OCI-LY1 (cell line): ENCODE measurements at regions not wholly inside any gene's neighbourhood (a gene's known extent, or its start where the extent isn't known, plus 50 kb on each side); places are given as distances from the start of the nearest gene placed in this dataset.

Experiments
- H2AFZ ChIP-seq: fragments of 200-600 bp; sonication (generic), shearing (Covaris generic); 2 replicates; pipeline ENCODE4 v1.6.0; 2014; ENCODE audit warnings: antibody characterized with exemption, mild to moderate bottlenecking, low read length
- H3F3A ChIP-seq: fragments of 200-600 bp; sonication (generic), shearing (Covaris generic); 2 replicates; pipeline ENCODE4 v1.6.0; 2014; ENCODE audit warnings: mild to moderate bottlenecking, antibody characterized with exemption, low read length, moderate library complexity; ENCODE audit not compliant: insufficient read depth
- H3K27ac ChIP-seq: fragments of 200-600 bp; sonication (generic); 2 replicates; pipeline ENCODE4 v1.5.1; 2014; ENCODE audit warnings: low read length, mixed run types, mild to moderate bottlenecking, low read depth; ENCODE audit not compliant: poor library complexity, severe bottlenecking
- H3K27me3 ChIP-seq: fragments of 200-600 bp; sonication (generic); 2 replicates; pipeline ENCODE4 v1.6.0; 2014; ENCODE audit warnings: antibody characterized with exemption, mild to moderate bottlenecking, low read length, moderate library complexity; ENCODE audit not compliant: insufficient read depth
- H3K36me3 ChIP-seq: fragments of 200-600 bp; sonication (generic); 2 replicates; pipeline ENCODE4 v1.6.1; 2014; ENCODE audit warnings: mild to moderate bottlenecking, antibody characterized with exemption, low read length, moderate library complexity, mixed read lengths; ENCODE audit not compliant: insufficient read depth
- H3K4me1 ChIP-seq: fragments of 200-600 bp; sonication (generic); 2 replicates; pipeline ENCODE4 v1.5.1; 2014; ENCODE audit warnings: mild to moderate bottlenecking, low read length, moderate library complexity; ENCODE audit not compliant: insufficient read depth, severe bottlenecking
- H3K4me2 ChIP-seq: fragments of 200-600 bp; sonication (generic), shearing (Covaris generic); 2 replicates; pipeline ENCODE4 v1.6.1; 2014; ENCODE audit warnings: low read length
- H3K4me3 ChIP-seq: fragments of 200-600 bp; sonication (generic); 2 replicates; pipeline ENCODE4 v1.5.1; 2014; ENCODE audit warnings: low read length, low read depth, mild to moderate bottlenecking, mixed read lengths; ENCODE audit not compliant: poor library complexity, severe bottlenecking
- H3K79me2 ChIP-seq: fragments of 200-600 bp; shearing (Covaris generic); 2 replicates; pipeline ENCODE4 v1.6.1; 2016; ENCODE audit warnings: mixed run types, low read length, mixed read lengths; ENCODE audit not compliant: insufficient read depth
- H3K9ac ChIP-seq: fragments of 200-600 bp; sonication (generic), shearing (Covaris generic); 2 replicates; pipeline ENCODE4 v1.6.1; 2014; ENCODE audit warnings: mild to moderate bottlenecking, low read length, mixed read lengths
- H3K9me2 ChIP-seq: fragments of 200-600 bp; sonication (generic), shearing (Covaris generic); 2 replicates; pipeline ENCODE4 v1.6.1; 2014; ENCODE audit warnings: low read depth, mild to moderate bottlenecking, low read length, mixed read lengths
- H3K9me3 ChIP-seq: fragments of 200-600 bp; shearing (Covaris generic); 2 replicates; pipeline ENCODE4 v1.6.1; 2014; ENCODE audit warnings: low read length, mixed read lengths
- H4K20me1 ChIP-seq: fragments of 200-600 bp; sonication (generic), shearing (Covaris generic); 2 replicates; pipeline ENCODE4 v1.6.0; 2016; ENCODE audit warnings: mild to moderate bottlenecking, low read length; ENCODE audit not compliant: insufficient read depth
- EZH2 ChIP-seq: fragments of 200-600 bp; sonication (generic), shearing (Covaris generic); IDR thresholded peaks from 2 replicates; pipeline ENCODE4 v1.8.0; 2017; ENCODE audit warnings: borderline replicate concordance, mixed run types, mild to moderate bottlenecking, antibody characterized with exemption, low read length, moderate library complexity, mixed read lengths
- TF ChIP-seq, protein P1 (sequence below): fragments of 200-600 bp; sonication (generic), shearing (Covaris generic); IDR thresholded peaks from 2 replicates; pipeline ENCODE4 v1.5.1; 2017; ENCODE audit warnings: mild to moderate bottlenecking, antibody characterized with exemption, low read length, moderate library complexity, mixed read lengths

GRCh38 chr1:37255136-37255795 is 219.1 kb upstream of the ZC3H12A start:
- Histone ChIP-seq H4K20me1 (no peaks in the 10 kb centered on the region), H3K4me1 (no peaks in the 10 kb centered on the region), H3K79me2 (no peaks in the 10 kb centered on the region), H3F3A (no peaks in the 10 kb centered on the region), H2AFZ (no peak overlapping the region), H3K27me3 (no peaks in the 10 kb centered on the region; the same call in 1 of the 2 replicates), H3K4me2 (no peak overlapping the region), H3K36me3 (no peaks in the 10 kb centered on the region), H3K27ac (no peak overlapping the region), H3K4me3 (no peak overlapping the region), H3K9ac (no peak overlapping the region), H3K9me3 (no peaks in the 10 kb centered on the region), H3K9me2 (no peaks in the 10 kb centered on the region)
- TF ChIP-seq EZH2 = no peak
- TF ChIP-seq, protein P1, sequence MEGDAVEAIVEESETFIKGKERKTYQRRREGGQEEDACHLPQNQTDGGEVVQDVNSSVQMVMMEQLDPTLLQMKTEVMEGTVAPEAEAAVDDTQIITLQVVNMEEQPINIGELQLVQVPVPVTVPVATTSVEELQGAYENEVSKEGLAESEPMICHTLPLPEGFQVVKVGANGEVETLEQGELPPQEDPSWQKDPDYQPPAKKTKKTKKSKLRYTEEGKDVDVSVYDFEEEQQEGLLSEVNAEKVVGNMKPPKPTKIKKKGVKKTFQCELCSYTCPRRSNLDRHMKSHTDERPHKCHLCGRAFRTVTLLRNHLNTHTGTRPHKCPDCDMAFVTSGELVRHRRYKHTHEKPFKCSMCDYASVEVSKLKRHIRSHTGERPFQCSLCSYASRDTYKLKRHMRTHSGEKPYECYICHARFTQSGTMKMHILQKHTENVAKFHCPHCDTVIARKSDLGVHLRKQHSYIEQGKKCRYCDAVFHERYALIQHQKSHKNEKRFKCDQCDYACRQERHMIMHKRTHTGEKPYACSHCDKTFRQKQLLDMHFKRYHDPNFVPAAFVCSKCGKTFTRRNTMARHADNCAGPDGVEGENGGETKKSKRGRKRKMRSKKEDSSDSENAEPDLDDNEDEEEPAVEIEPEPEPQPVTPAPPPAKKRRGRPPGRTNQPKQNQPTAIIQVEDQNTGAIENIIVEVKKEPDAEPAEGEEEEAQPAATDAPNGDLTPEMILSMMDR = no peak

DNA sequence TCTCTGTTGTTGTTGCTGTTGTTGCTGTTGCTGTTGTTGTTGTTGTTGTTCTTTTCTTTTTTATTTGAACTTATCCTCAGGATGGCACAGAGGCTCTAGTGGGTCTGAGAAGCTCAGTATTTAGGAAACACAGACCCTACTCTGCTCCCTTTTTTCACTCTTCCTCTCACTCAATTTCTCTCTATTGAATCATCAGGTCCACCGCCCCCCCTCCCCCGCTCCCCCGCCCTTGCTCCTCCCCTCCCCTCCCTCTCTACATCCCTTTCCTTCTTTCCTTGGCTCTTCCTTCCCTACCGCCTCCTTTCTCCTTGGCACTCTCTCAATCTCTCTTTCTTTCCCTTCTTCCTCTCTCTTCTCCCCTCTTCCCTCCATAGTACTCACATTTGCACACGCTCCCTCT is 218.5 kb upstream of the ZC3H12A start:
- Histone ChIP-seq H3K4me3 (no peak overlapping the region), H3K9ac (no peak overlapping the region), H3K79me2 (no peaks in the 10 kb centered on the region), H2AFZ (no peak overlapping the region), H3K36me3 (no peaks in the 10 kb centered on the region), H3F3A (no peaks in the 10 kb centered on the region), H3K27me3 (no peaks in the 10 kb centered on the region; the same call in 1 of the 2 replicates), H3K9me3 (no peaks in the 10 kb centered on the region), H3K27ac (no peak overlapping the region), H3K4me2 (no peak overlapping the region), H3K9me2 (no peaks in the 10 kb centered on the region), H4K20me1 (no peaks in the 10 kb centered on the region), H3K4me1 (no peaks in the 10 kb centered on the region)
- no peak for TF ChIP-seq EZH2
- TF ChIP-seq, protein P1 = no peak

DNA sequence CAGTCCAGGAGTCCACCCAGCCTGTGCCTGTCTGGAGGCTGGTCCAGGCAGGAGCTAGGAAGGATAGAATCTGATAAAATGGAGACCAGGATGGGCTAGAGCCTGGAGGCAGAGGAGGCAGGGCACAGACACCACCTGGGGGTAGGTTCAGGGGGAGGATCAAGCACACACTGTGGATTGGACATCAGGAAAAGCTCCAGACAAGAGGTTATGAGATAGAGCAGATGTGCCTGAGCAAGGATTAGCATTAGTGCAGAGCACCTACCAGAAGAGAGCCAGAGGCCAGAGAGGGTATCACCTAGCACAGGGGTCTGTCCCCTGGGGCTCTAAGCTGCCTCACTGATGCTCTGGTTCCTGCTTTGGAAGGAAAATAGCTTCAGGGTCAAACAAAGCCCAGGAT is 216.7 kb upstream of the ZC3H12A start:
- peaks cover 3% of the 10 kb centered on the region; the same call in 1 of the 2 replicates for H3K27me3 ChIP-seq
- H2AFZ ChIP-seq = no peak overlapping the region
- no peaks in the 10 kb centered on the region for H3K9me2 ChIP-seq
- no peaks in the 10 kb centered on the region for H3K9me3 ChIP-seq
- no peaks in the 10 kb centered on the region for H3K36me3 ChIP-seq
- H3K4me3 ChIP-seq = no peak overlapping the region
- no peaks in the 10 kb centered on the region for H3F3A ChIP-seq
- no peaks in the 10 kb centered on the region for H3K4me1 ChIP-seq
- H3K9ac ChIP-seq = no peak overlapping the region
- TF ChIP-seq, protein P1 = no peak
- no peak for TF ChIP-seq EZH2
- no peaks in the 10 kb centered on the region for H4K20me1 ChIP-seq
- no peak overlapping the region for H3K27ac ChIP-seq
- no peaks in the 10 kb centered on the region for H3K79me2 ChIP-seq
- no peak overlapping the region for H3K4me2 ChIP-seq
